ENCODE measurements at regions not wholly inside any gene's neighbourhood (a gene's known extent, or its start where the extent isn't known, plus 50 kb on each side); places are given as distances from the start of the nearest gene placed in this dataset.
"Not testable (repeated sequence)": the region's sequence is repeated elsewhere in the genome, so short reads cannot be mapped to it uniquely, and the experiment has no call there.

DNA sequence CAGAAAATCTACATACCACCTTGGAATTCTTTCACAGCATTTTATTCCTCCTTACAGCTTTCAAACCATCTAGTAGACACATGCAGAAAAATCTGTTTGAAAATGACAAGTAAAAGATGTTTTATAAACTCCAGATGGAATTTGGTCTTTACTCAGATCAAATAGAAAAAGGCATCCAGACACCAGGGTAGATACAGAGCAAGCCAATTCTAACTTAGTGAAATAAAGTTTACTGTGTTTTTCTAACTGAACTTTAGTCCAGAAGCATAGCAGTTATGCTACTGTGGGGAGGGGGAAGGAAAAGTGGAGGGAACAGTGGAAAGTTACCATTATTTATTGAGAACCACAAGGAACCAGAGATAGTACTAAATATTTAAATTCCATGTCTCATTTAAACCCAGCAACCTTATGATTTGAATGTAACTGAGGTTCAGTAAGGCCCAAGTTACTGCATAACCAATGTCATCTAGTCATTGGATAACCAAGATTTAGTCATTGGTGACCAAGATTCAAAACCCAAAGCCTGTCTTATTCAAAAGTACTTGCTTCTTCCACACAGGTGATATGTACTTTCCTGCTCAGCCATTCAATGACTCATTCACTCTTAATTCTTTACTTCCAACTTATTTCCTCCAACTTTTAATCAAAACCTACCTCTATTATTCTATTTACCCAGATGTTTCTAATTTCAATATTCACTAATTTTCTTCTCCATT, 57.7 kb downstream of the RAD51AP2 start:
- Mint-ChIP-seq H3K4me1 (ENCODE audit: low read depth) (no peaks in the 10 kb centered on the region), H3K27ac (no peak overlapping the region)
- intact Hi-C loops (cut with micrococcal nuclease): no loop called here

DNA sequence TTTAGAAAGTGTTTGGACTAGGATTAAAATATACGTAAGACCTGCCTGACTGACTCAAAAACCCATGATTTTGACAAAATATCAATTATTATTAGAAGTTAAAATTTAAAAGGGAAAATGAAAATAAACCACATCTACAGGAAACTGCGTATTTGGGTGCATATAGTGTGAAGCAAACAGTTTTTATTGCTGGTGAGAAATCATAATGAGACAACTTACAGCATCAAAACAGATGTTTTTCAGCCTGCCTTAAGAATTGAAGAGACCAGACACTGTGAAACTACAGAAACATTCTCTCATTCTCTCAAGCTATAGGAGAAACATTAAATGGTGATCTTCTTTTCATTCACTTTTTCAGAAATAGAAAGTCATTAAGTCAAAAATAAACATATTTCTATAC, 62.9 kb downstream of the RAD51AP2 start:
- no peaks in the 10 kb centered on the region for H3K4me1 Mint-ChIP-seq (ENCODE audit: low read depth)
- H3K27me3 Mint-ChIP-seq: no peaks in the 10 kb centered on the region
- no peaks in the 10 kb centered on the region for H3K36me3 Mint-ChIP-seq (ENCODE audit: low read depth)
- intact Hi-C loops (cut with micrococcal nuclease): no loop called here
- no peaks in the 10 kb centered on the region for H3K9me3 Mint-ChIP-seq
- H3K27ac Mint-ChIP-seq: no peak overlapping the region
- H3K4me3 Mint-ChIP-seq: no peak overlapping the region

More for the DNA sequence above, 57.7 kb downstream of the RAD51AP2 start:
- Mint-ChIP-seq H3K9me3 (no peaks in the 10 kb centered on the region), H3K36me3 (ENCODE audit: low read depth) (no peaks in the 10 kb centered on the region), H3K27me3 (no peaks in the 10 kb centered on the region), H3K4me3 (no peak overlapping the region)

DNA sequence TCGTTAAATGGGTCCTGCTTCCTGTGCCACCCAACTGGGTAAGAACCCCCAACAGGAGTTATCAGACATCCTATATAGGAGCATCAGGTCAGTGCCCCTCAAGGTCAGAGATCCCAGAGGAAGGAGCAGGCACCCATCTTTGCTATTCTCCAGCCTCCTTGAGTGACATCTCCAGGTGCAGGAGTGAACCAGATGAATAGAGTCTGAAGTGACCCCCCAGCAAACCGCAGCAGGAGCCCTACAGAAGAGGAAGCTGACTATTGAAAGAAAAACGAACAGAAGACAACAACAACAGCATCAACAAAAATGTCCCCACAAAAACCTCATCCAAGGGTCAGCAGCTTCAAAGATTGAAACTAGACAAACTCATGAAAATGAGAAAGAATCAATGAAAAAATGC, 72.0 kb downstream of the RAD51AP2 start:
- H3K4me1 Mint-ChIP-seq (ENCODE audit: low read depth); H3K27me3 Mint-ChIP-seq; H3K36me3 Mint-ChIP-seq (ENCODE audit: low read depth); intact Hi-C loops (cut with micrococcal nuclease); H3K27ac Mint-ChIP-seq; H3K4me3 Mint-ChIP-seq: not testable (repeated sequence)
- H3K9me3 Mint-ChIP-seq: peaks cover 40% of the 10 kb centered on the region

DNA sequence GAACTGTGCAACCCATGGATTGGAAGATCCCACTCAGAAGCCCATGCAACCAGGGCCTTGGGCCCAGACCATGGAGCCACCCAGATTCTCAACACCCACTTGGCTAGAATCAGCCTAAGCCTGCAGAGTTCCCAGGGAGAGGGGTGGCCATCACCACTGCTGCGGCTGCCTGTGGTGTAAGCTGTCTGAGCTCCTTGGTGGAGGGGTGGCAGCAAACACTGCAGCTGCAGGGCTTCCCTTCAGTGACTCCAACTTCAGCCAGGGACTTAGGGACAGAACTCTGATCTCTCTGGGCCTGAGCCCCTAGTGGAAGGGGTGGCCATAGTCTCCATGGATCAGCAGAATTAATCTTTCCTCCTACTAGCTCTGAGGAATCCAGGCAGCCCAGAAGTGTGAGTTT, 72.5 kb downstream of the RAD51AP2 start:
- Mint-ChIP-seq H3K9me3 (peaks cover 40% of the 10 kb centered on the region), H3K36me3 (ENCODE audit: low read depth) (no peaks in the 10 kb centered on the region), H3K4me1 (ENCODE audit: low read depth) (no peaks in the 10 kb centered on the region), H3K27ac (no peak overlapping the region), H3K4me3 (no peak overlapping the region), H3K27me3 (no peaks in the 10 kb centered on the region)
- intact Hi-C loops (cut with micrococcal nuclease): no loop called here

DNA sequence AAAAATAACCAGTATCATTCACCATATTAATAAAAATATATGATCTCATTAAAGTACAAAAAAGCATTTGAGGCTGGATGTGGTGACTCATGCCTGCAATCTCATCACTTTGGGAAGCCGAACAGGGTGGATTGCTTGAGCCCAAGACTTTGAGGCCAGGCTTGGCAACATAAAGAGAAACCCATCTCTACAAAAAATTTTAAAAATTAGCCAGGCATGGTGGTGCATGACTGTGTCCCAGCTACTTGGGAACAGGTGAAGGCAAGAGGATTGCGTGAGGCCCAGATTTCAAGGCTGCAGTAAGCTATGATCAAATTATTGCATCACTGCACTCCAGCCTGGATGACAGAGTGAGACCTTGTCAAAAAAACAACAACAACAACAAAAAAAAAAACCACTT, 75.9 kb downstream of the RAD51AP2 start:
- H3K4me1 Mint-ChIP-seq (ENCODE audit: low read depth): no peaks in the 10 kb centered on the region
- H3K9me3 Mint-ChIP-seq: peaks cover 22% of the 10 kb centered on the region
- intact Hi-C loops (cut with micrococcal nuclease): no loop called here
- H3K27ac Mint-ChIP-seq: no peak overlapping the region
- H3K4me3 Mint-ChIP-seq: no peak overlapping the region
- H3K36me3 Mint-ChIP-seq (ENCODE audit: low read depth): no peaks in the 10 kb centered on the region
- no peaks in the 10 kb centered on the region for H3K27me3 Mint-ChIP-seq

DNA sequence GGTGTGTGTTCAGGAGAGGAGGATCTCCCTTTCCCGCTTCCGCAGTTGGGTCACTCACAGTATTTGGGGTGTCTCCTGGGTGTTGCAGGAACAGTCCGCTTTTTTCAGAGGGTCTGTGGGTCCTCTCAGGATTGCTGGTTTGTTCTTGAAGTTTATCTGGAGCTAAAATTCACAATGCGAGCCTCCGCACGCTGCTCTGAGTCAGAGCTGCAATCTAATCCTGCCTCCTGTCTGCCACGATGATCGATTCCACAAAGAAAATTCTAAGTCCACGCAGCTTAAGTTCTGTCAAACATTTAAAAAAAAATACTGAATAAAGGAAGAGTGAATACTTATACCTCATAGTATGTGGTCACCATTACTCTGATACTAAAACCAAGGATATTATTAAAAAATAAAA, 76.5 kb downstream of the RAD51AP2 start:
- no peak overlapping the region for H3K4me3 Mint-ChIP-seq
- H3K27me3 Mint-ChIP-seq: no peaks in the 10 kb centered on the region
- intact Hi-C loops (cut with micrococcal nuclease): no loop called here

DNA sequence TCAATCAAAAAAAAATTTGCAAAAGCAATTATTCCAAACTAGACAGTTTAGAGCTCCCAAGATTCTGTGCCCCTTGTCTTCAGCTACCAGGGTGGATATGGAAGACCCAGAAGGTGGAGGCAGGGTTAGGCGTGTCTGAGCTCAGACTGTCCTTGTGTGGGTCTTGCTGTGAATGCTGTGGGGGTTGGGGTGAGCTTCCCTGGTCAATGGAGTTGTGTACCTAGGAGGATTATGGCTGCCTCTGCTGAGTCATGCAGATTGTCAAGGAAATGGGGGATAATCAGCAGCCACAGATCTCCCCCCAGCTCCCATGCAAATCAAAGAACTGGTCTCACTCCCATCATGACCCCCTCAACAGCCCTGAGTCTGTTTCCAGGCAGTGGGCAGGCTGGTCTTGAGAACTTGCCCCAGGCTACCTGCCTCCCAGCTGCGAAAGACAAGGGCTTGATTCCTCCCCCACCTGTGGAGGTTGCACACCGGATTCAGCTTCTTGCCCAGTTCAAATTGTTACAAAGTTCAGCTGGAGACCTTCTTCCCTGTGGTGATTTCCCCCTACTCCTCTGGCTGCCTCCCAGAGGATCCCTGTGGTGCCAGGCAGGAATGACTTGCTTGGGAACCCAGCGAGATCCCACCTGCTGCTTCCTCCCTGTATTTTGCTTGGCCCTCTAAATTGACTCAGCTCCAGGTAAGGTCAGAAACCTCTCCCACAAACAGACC, 77.0 kb downstream of the RAD51AP2 start:
- intact Hi-C loops (cut with micrococcal nuclease): no loop called here
- H3K27ac Mint-ChIP-seq: no peak overlapping the region
- H3K9me3 Mint-ChIP-seq: peaks cover 12% of the 10 kb centered on the region
- H3K36me3 Mint-ChIP-seq (ENCODE audit: low read depth): no peaks in the 10 kb centered on the region
- no peaks in the 10 kb centered on the region for H3K27me3 Mint-ChIP-seq
- no peak overlapping the region for H3K4me3 Mint-ChIP-seq
- no peaks in the 10 kb centered on the region for H3K4me1 Mint-ChIP-seq (ENCODE audit: low read depth)

More for the DNA sequence above, 76.5 kb downstream of the RAD51AP2 start:
- Mint-ChIP-seq H3K36me3 (ENCODE audit: low read depth) (no peaks in the 10 kb centered on the region), H3K4me1 (ENCODE audit: low read depth) (no peaks in the 10 kb centered on the region), H3K27ac (no peak overlapping the region), H3K9me3 (peaks cover 18% of the 10 kb centered on the region)

DNA sequence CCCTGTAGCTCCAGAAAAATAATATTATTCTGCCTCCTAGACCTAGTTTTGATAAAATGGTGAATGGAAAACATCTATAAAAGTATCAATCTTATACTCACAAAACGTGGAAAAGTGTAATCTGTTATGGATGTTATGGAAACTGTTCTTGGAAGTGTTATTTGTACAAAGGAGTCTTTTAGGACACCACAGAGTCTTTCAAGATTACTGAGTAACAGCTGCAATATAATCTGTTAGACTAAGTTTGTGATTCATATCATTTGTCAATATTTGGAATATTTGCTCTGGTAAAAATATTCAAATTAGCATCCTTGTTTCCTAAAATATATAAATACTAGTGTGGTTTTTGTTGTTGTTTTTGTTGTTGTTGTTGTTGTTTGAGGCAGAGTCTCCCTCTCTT, 87.9 kb downstream of the RAD51AP2 start:
- Mint-ChIP-seq H3K4me1 (ENCODE audit: low read depth) (no peaks in the 10 kb centered on the region), H3K36me3 (ENCODE audit: low read depth) (no peaks in the 10 kb centered on the region), H3K27me3 (no peaks in the 10 kb centered on the region), H3K27ac (no peak overlapping the region), H3K9me3 (no peaks in the 10 kb centered on the region), H3K4me3 (no peak overlapping the region)
- intact Hi-C loops (cut with micrococcal nuclease): no loop called here

DNA sequence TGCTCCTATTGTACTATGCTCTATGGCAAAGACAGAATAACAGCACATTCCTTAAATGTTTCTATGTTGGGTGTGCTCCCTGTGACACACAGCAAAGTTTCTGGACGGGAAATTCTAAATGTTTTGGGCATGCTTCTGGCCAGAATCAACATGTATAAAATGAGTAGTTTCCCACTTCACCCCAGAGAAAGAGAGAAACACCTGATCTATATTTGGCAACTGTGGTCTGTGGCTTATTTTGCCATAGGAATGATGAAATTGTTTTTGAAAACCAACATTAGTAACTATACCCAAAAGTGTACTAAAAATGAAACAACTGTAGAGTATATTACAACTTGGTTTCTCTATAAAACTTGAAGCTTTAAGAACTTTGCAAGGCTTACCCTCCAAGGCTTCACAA, 89.1 kb downstream of the RAD51AP2 start:
- no peaks in the 10 kb centered on the region for H3K27me3 Mint-ChIP-seq
- H3K27ac Mint-ChIP-seq: no peak overlapping the region
- no peaks in the 10 kb centered on the region for H3K9me3 Mint-ChIP-seq
- H3K36me3 Mint-ChIP-seq (ENCODE audit: low read depth): no peaks in the 10 kb centered on the region
- no peak overlapping the region for H3K4me3 Mint-ChIP-seq
- no peaks in the 10 kb centered on the region for H3K4me1 Mint-ChIP-seq (ENCODE audit: low read depth)
- intact Hi-C loops (cut with micrococcal nuclease): no loop called here

DNA sequence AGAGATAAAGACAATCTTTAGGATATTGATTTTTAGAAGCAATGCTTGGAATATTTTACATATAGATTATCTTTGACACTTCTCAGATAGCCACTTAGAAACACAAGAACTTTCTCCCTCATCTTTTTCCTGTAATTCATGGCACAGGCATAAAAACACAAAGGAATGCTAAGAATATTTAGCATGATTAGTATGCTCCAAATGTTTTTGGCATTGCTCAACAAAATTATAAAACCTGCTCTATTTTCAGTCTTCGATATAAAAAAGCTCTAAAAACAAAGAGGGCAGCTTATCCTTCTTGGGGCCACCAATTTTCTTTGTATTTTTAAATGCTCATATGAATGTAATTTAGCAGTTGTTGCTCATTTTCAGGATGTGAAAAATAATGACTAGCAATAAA, 90.8 kb downstream of the RAD51AP2 start:
- H3K36me3 Mint-ChIP-seq (ENCODE audit: low read depth): no peaks in the 10 kb centered on the region
- no peak overlapping the region for H3K27ac Mint-ChIP-seq
- H3K4me1 Mint-ChIP-seq (ENCODE audit: low read depth): no peaks in the 10 kb centered on the region
- H3K4me3 Mint-ChIP-seq: no peak overlapping the region
- no peaks in the 10 kb centered on the region for H3K27me3 Mint-ChIP-seq
- intact Hi-C loops (cut with micrococcal nuclease): no loop called here
- H3K9me3 Mint-ChIP-seq: no peaks in the 10 kb centered on the region

DNA sequence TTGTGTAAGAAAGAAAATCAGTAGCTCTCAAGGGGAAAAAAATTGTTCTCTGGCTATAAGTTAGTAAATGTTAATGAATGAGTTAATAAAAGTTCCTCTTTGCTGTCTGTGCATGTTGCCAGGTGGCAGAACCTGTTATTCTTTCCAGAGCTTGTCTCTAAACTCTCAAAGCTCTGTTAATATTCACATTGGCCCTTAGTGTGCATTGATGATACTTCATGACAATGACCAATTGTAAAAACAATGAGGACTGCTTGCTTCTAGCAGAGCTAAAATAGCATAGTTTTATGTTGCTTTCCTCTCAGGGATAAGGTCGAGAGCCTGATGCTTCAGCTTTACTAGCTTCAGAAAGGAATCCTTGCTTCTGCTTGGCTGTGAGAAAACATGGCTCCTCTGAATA, 91.5 kb downstream of the RAD51AP2 start:
- Mint-ChIP-seq H3K36me3 (ENCODE audit: low read depth) (no peaks in the 10 kb centered on the region), H3K4me1 (ENCODE audit: low read depth) (no peaks in the 10 kb centered on the region), H3K27me3 (no peaks in the 10 kb centered on the region), H3K27ac (no peak overlapping the region), H3K9me3 (no peaks in the 10 kb centered on the region), H3K4me3 (no peak overlapping the region)
- intact Hi-C loops (cut with micrococcal nuclease): no loop called here

DNA sequence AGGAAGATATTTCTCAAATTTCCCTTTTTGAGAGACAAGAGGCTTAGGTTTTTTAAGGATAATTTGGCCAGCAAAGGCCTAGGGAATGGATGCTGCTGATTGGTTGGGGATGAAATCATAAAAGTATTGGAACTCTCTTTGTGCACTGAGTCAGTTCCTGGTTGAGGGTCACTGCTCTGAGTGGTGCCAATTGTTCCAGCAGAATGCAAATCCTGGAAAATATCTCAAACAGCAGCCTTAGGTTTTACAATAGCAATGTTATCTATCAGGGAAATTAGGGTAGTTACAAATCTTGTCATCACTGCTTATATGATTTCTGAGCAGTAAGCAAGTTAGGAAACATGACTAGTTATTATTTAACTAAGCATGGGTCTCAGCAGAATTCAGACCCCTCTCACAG, 96.2 kb downstream of the RAD51AP2 start:
- intact Hi-C loops (cut with micrococcal nuclease): no loop called here
- Mint-ChIP-seq H3K9me3 (no peaks in the 10 kb centered on the region), H3K27me3 (no peaks in the 10 kb centered on the region), H3K36me3 (ENCODE audit: low read depth) (no peaks in the 10 kb centered on the region), H3K27ac (no peak overlapping the region), H3K4me3 (no peak overlapping the region), H3K4me1 (ENCODE audit: low read depth) (no peaks in the 10 kb centered on the region)

DNA sequence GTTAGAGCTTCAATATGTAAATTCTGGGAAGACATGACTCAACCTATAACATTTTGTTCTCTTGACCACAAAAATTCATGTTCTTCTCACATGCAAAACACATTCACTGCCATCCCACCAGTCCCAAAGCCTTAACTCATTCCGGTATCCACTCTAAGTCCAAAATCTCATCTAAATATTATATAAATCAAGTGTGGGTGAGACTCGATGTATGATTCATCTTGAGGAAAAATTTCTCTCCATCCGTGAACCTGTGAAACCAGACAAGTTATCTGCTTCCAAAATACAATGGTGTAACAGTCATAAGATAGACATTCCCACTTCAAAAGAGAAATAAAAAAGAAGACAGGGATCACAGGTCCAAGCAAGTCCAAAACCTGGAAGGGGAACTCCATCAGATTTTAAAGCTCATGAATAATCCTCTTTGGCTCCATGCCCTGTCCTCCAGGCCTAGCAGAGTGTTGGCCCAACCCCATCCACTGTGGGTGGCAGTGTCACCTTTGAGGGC, 101.3 kb downstream of the RAD51AP2 start:
- no peaks in the 10 kb centered on the region for H3K4me1 Mint-ChIP-seq (ENCODE audit: low read depth)
- no peaks in the 10 kb centered on the region for H3K36me3 Mint-ChIP-seq (ENCODE audit: low read depth)
- H3K27ac Mint-ChIP-seq: no peak overlapping the region
- no peak overlapping the region for H3K4me3 Mint-ChIP-seq
- no peaks in the 10 kb centered on the region for H3K27me3 Mint-ChIP-seq
- no peaks in the 10 kb centered on the region for H3K9me3 Mint-ChIP-seq
- intact Hi-C loops (cut with micrococcal nuclease): no loop called here

DNA sequence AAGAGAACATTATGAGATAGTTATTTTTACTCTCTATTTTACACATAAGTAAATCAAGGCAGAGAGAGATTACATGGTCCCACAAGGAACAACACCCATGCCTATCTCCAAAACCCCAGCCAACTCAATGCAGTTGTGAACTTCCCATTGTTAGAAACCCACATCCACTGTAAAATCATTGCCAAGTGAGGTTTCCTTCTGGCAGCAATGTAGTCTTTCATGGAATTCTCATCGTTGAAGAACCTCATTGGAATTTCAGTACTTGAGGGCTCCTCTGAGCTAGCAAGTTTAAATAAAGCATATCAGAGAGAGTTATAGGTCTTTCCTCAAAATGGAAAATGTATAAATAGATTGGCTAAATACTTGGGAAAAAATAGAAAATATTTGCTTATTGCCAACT, 105.2 kb downstream of the RAD51AP2 start:
- no peaks in the 10 kb centered on the region for H3K27me3 Mint-ChIP-seq
- H3K4me3 Mint-ChIP-seq: no peak overlapping the region
- H3K9me3 Mint-ChIP-seq: peaks cover 15% of the 10 kb centered on the region
- H3K27ac Mint-ChIP-seq: no peak overlapping the region
- H3K36me3 Mint-ChIP-seq (ENCODE audit: low read depth): no peaks in the 10 kb centered on the region
- intact Hi-C loops (cut with micrococcal nuclease): no loop called here
- no peaks in the 10 kb centered on the region for H3K4me1 Mint-ChIP-seq (ENCODE audit: low read depth)

DNA sequence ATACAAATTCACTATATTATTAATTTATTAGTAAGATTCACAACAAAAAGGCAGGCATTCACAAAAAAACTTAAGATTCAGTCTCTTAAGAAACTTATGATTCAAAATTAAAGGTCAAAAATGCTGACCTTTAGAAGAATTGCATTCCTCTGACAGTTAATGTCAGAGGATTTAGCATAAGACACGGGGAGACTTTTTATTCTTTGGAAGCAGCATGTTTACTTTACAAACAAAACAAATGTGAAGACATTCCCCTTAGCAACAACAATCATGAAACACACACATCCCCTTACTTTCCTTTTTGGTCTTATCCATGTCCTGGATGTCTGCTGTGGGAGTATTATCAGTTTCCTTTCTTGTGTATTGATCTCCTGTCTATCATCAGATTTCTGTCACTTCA, 117.1 kb downstream of the RAD51AP2 start:
- H3K27me3 Mint-ChIP-seq: no peaks in the 10 kb centered on the region
- no peaks in the 10 kb centered on the region for H3K36me3 Mint-ChIP-seq (ENCODE audit: low read depth)
- H3K4me3 Mint-ChIP-seq: no peak overlapping the region
- no peaks in the 10 kb centered on the region for H3K4me1 Mint-ChIP-seq (ENCODE audit: low read depth)
- H3K9me3 Mint-ChIP-seq: peaks cover 31% of the 10 kb centered on the region
- intact Hi-C loops (cut with micrococcal nuclease): no loop called here
- no peak overlapping the region for H3K27ac Mint-ChIP-seq

Data from dendritic cell treated with granulocyte-macrophage colony-stimulating factor and Interleukin-4, amounts not matched to agents 40 ng/mL and 50 ng/mL, for 4 days (primary cell).